Glomerular visceral epithelial cell (primary cell): ENCODE measurements at regions not wholly inside any gene's neighbourhood (a gene's known extent, or its start where the extent isn't known, plus 50 kb on each side); places are given as distances from the start of the nearest gene placed in this dataset.

Experiments
- DNase-seq: peaks from one replicate; pipeline ENCODE4 v3.0.0-alpha.2; 2016; ENCODE audit errors: extremely low spot score

DNA sequence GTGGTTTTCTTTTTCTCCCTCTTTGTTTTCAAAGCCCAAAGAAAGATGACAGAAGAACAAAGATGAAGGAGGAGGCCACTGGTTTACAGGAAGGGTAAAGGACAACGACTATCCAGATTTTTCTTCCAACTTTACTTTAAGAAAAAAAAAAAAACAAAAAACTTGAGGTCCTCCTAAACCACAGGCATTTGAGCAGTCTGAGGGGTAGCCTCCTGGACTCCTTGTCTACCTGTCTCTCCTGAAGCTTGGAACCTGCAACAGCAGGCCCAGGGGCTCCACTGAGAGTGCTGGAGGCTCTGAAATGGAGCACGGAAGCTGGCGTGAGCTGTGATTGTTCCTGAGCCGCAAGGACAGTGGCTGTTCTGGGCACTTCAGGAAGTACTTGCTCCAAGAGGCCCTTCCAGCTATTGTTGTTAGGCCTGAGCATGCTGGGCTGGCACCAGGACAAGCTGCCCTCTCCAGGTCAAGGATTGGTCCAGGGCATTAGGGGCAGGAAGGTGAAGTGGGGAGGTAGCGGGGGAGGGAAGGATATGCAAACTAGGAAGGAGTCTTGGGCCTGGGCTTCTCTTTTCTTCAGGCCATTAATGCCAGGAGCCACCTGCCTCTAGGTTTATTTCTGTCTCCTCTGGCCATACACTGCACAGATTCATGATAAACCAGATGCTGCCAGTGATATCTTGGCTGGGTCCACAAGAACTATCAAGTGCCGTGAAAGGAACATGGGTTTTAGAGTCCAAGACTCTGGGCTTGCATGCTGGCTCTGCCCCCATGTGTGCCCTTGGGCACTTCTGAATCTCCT lies 147.3 kb downstream of the CCDC34 start:
- peak; percentile 40 for DNase-seq

DNA sequence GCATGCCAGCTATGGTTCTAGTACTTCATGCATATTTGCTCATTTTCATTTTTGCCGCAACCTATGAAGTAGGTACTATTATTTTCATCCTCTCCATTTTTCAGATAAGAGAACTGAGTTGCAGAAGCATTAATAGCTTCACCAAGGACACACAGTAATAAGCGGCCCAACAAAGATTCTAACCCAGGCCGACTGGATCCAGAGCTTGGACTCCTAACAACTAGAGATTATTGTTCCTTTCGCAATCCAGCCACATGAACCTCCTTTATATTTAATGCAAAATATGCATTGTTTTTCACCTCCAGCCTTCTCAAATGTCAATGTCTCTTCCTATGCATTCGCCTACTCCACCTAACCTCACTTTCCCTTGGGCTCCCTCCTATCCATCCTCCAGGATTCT lies 148.3 kb downstream of the CCDC34 start:
- DNase-seq = no peak

DNA sequence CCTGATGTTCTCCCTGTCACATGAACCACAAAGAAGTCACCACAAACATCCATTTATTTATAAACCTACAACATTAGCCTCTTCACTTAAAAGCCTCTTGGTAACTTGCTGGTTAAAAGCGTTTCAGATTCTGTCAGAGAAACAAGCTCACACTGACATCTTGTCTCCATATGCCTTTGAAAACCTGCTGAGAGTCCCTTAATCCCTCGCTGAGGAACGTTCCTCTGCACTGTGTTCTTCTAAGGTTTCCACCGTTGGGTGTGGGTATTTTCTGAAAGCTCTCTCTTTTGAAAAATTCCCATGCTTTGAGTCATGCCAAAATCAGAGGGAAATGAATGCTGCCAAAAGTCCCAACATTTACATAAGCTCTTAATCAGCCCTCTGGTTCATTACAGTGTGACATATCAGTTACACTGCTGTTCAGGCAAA lies 149.8 kb downstream of the CCDC34 start:
- DNase-seq = peak; percentile 61

DNA sequence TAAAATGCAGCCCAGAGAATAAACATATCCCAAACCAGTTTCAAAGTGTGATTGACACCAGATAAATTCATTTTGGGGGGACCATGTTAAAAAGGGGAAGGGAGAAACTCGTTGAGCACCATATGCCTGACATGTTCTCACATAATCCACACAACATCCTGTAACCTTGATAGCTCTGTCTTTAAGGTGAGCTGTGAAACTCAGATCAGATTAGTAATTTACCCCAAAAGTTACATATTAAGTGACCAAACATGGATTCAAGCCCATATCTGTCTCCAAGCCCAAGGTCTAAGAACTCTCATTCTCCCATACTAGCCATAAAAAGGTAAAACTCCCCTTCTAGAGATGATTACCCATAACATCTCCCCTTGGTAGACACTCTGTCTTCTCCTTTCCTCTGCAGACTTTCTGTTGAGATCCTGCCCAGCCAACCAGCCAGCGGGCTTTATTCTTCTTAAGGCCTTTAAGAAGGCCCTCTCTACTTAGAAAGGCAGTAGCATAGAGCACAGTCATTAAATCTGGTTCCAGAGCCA lies 150.7 kb downstream of the CCDC34 start:
- DNase-seq = no peak

DNA sequence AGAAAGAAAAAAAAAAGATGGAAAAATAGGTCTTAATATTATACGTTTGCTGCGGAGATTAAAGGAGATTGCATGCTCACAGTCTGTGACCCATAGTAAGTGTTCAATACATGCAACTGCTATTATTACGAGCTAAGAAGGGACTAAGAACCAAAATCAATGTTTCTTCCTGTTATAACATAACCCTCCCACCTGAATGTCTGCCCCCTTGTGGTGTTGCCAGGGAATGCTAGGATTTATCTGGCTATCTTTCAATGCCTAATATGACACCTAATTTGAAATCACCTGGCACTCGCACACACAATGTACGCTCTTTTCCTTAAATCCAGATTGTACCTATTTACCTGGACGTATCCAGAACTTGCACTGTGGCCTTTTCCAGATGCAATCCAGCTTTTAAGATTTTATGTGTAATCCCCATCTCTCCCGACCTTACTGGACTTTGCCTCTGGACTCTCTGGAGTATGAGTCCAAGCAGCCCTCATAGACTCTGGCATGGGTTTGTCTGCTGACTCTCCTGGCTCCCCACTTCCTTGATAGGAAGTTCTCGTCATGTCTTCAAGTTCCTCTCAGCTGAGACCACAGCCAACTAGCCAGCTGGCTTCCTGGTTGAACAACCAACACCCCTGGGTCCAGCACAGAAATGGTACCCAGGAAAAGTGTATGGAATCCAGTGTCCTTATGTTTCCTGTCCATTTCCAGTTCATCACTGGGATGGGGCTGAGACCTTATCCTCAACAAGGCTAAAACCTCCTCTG lies 151.5 kb downstream of the CCDC34 start:
- no peak for DNase-seq

DNA sequence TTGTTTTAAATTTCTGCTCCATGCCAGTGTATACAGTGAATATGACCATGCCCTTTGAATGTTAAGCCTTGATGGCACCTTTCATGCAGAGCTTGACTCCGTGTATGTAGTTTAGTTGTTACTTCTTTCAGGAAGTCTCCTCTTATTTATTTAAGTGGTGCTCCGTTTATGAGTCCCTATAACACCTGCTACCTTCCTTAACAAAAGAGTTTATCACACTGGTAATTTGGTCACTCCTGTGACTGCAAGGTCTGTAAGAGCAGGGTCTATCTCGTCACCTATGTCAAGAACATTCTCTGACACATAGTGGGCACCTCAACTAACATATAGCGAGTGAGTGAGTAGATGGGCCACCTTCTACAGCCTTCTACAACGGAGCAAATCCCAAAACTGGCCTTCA lies 152.5 kb downstream of the CCDC34 start:
- DNase-seq = no peak

DNA sequence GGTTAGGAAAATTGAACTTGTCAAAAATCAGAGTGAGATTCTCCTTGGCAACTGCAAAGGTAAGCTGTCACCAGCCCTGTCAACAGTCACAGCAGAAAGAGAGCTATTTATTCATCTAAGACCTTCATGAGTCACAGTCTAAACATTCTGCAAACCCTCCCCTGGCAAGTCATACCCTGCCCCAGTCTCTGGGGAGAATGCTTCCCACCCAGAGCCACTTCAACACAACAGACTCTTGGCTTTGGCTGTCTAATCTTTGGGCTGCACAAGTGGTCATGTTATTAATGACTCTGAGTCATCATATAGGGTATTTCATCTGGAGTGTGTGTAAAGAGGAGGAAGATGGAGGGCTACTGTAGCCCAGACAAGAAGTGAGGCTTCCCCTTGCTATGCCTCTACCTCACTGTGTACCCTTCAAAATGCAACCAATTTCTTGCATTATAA lies 153.4 kb downstream of the CCDC34 start:
- DNase-seq = peak; percentile 94

DNA sequence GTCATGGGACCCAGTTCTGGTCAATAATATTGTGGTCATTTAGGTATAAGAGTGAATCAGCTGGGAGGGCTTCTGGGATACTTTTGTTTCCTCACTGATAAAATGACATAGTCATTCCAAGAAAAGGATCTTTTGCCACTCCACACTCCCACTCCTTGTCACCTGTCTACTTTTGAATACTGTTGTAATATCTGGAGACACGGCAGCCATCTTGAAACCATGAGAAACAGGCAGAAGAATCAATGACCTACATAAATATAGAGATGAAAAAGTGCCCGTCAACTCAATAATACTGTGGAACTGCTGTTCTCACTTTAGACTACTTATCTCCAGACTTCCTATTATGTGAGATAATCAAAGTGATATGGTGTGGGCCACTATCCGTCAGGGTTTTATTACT lies 154.2 kb downstream of the CCDC34 start:
- DNase-seq = no peak

DNA sequence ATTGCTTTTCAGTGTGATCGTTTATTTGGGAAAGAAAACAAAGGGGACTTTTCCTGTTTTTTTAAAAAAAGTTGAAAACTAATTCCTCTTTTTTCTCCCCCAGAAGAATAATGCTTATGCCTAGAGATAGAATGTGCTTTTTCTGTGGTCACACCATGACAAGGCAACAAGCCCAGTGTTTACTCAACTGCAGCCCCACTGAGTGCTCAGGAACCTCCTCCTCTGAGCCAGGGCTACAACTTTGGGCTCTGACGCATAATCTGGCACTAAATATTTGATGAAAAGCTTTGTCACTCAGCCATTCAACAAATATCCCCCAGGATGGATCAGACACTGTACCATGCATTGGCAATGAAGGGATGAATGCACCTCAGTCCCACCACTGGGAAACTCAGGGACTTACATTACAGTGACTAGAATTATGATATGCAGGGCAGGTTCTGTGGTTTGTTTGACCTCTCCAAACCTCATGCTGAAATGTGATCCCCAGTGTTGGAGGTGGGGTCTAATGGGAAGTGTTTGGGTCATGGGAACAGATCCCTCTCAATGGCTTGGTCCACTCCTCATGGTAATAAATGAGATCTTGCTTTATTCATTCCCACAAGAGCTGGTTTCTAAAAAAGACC lies 155.9 kb downstream of the CCDC34 start:
- no peak for DNase-seq

DNA sequence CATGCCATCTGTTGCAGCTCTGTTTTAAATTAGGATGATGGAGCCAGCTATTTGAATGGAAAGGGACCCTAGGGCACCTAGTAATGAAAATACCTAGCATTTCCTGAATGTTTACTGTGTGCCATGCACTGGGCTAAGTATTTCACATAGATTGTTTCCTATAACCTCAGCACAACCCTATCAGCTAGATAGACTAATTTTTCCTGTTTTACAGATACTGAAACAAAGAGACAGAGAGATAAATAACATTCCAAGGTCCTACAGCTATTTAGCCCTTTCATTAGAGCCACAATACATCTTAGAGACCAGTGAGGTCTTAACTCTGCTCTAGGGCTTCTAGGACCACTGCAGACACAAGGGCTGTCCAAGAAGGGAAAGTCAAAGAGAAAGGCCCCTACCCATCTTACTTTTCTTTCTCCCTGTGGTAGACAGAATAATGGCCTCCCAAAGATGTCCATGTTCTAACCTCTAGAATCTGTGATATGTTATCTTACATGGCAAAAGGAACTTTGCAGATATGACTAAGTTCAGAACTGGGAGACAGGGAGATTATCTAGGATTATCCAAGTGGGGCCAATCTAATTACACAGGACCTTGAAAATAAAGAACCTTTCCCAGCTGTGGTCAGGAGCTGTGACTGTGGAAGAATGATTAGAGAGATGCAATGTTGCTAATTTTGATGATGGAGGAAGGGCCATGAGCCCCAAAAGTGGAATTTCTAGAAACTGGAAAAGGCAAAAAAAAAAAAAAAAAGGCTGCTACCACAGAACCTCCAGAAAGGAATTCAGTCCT lies 157.0 kb downstream of the CCDC34 start:
- DNase-seq = no peak

DNA sequence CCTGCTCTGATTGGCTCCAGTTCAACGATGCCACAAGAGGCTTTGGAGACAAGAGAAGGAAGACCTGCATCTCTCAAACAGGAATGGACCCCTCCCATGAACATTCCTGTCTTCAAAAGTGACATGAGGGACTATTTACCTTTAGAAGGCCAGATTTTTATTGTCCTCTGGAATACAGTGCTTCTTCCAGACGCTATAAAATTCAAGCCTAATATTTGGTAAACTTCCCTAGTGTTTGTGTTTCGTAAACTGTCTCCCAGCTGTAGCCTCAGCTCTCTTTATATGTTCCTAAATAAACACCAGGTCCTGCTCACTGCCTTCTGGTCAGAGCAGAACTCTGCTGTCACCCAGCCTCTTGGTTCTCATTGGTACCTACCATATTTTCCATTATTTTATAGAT lies 157.8 kb downstream of the CCDC34 start:
- DNase-seq = no peak

DNA sequence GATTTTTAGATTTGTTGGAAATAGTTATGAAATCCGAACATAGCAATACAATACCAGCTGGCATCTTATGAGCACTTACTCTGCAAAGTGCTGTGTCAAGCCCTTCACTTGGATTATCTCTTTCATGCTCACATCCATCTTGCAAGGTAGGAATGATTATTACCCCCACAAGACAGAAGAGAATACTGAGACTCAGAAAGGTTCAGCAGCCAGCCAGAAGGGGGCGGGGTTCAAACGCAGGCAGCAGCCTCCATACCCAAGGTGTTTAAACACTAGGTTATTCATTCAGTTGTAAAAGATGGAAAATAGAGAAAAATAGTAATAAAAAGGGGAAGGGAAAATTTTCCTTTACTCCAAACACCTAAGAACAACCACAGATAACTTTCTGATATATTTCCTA lies 158.5 kb downstream of the CCDC34 start:
- no peak for DNase-seq

DNA sequence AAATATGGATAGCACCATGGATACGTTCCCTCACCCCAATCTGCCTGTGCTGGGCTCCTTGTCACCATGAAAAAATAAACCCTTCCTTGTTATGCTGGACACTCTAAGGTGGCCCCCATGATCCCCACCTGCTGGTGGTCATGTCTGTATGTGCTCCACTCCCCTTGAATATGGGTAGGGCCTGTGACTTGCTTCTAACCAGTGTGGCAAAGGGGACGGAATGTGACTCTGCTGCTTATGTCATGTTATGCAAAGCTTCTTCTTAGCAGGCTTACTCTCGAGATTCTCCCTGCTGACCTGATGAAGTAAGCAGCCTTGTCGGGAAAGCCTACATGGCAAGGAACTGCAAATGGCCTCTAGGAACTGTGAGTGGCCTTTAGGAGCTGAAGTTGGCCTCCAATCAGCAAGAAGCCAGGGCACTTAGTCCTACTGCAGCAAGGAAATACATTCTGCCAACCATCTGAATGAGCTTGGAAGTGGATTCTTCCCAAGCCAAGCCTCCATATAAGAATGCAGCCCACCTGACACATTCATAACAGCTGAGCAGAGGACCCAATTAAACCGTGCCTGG lies 159.9 kb downstream of the CCDC34 start:
- DNase-seq = no peak

DNA sequence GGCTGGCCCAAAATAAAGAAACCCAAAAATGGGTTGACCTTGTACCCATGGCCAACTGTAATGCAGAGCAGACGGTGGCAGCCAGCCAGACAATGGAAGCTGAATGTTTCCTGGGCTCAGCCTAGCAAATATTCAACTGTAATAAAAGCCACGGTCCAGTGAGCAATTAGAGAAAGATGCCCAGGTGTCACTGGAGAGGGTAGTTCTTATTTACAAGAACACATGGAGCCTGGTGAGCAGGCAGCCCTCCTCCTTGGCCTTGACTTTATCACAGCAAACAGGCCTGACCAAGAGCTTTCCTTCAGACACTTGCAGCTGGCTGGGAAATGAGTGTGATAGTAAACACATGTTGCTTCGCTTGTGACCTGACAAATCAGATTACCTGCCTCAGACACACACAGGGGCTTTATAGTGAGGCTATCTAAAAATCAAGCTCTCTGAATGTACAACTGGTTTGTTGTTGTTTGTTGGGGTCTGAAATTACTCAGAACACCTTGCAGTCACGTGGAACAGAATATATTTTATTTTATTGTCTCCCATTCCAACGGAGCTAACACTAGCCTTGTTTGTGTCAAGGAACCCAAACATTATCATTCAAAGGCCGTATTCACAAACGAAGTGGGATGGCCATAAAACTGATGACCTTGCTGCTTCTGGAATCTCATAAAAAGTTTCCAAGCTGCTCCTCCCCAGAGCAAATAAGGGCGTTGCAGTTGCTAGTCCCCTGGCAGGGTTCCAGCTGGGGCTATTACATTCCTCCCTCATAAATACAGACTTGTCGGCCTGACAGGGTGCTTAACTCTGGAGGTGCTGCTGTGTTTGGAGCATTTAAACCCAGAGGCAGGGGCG lies 161.1 kb downstream of the BBOX1 start:
- DNase-seq = peak; percentile 78

DNA sequence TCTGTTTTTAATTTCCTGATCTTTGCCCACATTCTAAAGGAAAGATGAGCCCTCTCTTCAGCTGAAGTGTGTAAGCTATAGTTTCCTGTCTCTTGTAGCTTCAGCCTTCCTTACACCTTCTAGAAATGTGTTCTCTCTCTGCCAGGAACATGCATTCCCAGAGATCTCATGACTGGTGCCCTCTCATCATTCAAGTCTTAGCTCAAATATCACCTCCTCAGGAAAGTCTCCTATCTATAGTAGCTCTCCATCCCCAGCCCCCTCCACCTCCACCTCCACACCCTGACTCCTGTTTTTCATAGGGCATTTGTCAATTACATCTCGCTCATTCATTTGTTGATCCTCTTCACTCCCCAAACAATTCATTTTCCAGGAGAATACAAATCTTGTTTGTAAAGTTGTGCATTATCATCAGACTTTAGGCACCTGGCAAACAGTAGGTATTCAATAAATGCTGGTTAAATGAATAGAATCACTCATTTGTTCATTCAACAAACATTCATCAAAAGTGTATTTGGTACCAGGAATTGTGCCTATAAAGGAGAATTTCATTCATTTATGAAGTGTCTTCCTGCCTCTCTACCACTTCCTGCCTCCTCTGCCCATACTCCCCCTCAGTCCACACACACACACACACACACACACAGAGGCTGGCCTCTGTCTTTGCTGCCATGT lies 160.3 kb downstream of the BBOX1 start:
- no peak for DNase-seq

DNA sequence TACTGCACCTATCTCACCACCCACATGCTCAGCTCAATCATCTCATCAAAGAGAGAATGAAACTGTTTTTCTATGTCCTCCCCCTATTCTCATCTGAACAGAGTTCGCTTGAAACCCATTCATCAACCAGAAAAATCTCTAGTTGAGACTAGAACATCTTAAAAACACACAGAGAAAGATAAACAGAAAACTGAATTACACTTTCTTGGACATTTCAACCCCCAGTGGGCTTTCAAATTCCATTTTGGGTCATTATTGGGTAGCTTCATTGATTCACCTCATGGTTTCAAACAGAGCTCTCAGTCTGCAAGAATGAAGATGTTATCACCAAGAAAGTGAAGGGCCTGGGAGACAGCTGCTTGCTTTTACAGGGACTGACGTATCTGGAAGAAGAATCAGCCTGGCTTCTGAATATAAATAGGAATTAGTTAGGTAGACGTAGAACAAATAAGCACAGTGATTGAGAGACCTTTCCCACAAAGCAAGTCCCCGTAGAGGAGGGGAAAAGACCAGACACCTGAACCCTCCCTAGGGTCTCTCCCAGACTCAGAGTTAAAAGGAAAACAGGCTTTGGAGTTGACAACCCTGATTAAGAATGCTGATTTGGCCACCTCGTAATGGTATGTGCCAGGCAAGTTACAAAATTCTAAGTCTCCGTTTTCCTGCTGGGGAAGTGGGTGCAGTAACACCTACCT lies 155.7 kb downstream of the BBOX1 start:
- no peak for DNase-seq

DNA sequence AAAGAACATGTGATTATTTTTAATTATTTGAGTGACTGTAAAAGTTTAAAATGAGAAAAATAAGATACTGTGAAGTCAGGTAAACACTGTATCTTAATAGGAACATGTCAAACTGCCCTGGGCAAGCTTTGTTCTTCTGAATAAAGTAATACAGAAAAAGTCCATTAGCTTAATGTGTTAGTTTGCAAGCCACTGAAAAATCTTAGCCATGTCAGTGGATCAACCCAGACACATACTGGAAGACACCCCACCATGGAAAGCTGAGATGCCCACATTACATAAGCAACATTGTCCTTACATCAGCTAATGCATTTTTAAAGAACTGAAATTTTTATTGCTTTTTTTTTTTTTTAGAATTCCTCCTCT lies 155.2 kb downstream of the BBOX1 start:
- DNase-seq = no peak

DNA sequence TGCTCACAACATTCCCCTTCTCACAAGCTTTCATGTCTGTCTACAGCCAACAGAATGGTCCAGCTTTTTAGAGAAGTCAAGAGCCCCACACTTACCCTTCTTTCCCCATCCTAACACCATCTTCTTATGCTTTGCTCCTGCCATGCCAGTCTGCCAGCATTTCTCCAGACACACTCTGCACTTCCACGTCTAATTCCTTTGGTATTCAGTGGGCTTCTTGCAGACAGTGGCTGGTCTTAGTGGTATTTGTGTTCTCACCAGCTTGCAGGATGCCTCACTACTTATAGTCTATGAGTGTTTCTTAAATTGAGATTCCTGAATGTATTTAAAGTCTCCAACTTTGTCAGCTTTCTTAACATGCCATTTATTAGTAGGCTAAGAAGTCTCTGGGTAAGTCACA lies 154.4 kb downstream of the BBOX1 start:
- no peak for DNase-seq
